ENCODE measurements at regions not wholly inside any gene's neighbourhood (a gene's known extent, or its start where the extent isn't known, plus 50 kb on each side); places are given as distances from the start of the nearest gene placed in this dataset.

DNA sequence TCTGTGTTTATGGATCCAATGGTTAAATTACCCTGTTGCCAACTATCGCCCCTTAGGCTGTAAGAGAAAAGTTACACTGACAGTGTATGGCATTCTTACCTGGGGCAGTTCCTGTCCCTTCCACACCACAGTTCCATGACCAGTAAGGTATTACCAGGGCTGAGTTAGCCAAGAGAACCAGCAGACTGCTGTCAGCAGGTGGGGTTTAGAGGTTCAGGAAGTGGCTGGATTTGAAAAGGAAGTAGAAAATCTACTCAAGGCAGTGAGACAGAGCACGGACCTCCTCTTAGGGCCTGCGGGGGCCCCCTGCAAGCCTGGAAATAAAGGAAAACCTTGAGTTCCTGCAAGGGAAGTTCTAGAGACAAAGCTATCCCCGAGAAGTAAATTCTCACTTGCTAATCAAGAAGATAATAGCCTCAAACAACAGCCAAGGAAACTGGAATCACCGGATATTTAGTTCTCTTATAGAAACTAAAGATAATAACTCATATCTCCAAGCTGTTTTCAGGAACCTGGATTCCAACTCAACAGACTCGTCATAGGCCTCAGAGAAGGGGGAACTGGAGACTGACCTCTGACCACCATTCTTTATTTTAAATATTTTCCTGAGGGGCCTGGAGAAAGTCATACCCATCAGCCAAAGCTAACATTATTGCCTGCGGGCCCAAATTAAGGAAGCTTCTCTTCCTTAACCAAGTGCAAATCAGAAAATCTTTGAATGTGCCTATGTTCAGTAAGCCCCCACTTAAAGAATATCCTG, 161.7 kb downstream of the ANXA2 start:
- no peak for TF ChIP-seq CTCF (IDR thresholded peaks at IDR 0.05; ENCODE audit: insufficient read depth, low read depth, low read length)
- TF ChIP-seq EZH2 (IDR thresholded peaks at IDR 0.05; ENCODE audit: insufficient read depth, low read length) = no peak
